ENCODE measurements at regions not wholly inside any gene's neighbourhood (a gene's known extent, or its start where the extent isn't known, plus 50 kb on each side); places are given as distances from the start of the nearest gene placed in this dataset.

DNA sequence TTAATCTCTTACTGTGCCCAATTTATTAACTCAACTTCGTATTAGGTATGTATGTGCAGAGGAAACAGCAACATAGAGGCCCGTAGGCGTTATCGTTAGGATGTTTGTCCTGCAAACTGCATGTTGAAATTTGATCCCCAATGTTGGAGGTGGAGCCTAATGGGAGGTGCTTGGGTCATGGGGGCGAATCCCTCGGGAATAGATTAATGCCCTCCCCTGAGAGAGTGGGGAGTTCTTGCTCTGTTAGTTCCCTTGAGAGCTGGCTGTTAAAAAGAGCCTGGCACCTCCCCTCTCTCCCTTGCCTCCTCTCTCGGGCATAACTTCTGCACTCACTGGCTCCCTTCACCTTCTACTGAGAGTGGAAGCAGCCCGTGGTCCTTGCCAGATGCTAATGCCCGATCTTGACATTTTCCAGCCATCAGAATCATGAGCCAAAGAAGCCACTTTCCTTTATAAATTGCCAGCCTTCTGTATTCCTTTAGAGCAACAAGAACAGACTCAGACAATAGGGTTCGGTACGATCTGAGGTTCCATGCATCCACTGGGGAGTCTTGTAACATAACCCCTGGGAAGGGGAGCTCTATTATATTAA lies 149.0 kb upstream of the RAB4A start:
- DNase-seq (ENCODE audit: extremely low read depth, low read depth) = no peak
- TF ChIP-seq, protein P1, sequence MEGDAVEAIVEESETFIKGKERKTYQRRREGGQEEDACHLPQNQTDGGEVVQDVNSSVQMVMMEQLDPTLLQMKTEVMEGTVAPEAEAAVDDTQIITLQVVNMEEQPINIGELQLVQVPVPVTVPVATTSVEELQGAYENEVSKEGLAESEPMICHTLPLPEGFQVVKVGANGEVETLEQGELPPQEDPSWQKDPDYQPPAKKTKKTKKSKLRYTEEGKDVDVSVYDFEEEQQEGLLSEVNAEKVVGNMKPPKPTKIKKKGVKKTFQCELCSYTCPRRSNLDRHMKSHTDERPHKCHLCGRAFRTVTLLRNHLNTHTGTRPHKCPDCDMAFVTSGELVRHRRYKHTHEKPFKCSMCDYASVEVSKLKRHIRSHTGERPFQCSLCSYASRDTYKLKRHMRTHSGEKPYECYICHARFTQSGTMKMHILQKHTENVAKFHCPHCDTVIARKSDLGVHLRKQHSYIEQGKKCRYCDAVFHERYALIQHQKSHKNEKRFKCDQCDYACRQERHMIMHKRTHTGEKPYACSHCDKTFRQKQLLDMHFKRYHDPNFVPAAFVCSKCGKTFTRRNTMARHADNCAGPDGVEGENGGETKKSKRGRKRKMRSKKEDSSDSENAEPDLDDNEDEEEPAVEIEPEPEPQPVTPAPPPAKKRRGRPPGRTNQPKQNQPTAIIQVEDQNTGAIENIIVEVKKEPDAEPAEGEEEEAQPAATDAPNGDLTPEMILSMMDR (IDR thresholded peaks at IDR 0.05; ENCODE audit: low read depth, low read length, missing control alignments) = no peak
- H3K4me3 ChIP-seq (replicated peaks; ENCODE audit: low read depth, low read length) = no peak overlapping the region

- H3K4me3 ChIP-seq (replicated peaks; ENCODE audit: low read depth, low read length) = no peak overlapping the region
- DNase-seq (ENCODE audit: extremely low read depth, low read depth) = no peak
- TF ChIP-seq, protein P1 (IDR thresholded peaks at IDR 0.05; ENCODE audit: low read depth, low read length, missing control alignments) = no peak
Measured at GRCh38 chr1:229122606-229123005, 148.3 kb upstream of the RAB4A start.

GRCh38 chr1:229124116-229124515 lies 146.8 kb upstream of the RAB4A start:
- no peak overlapping the region for H3K4me3 ChIP-seq (replicated peaks; ENCODE audit: low read depth, low read length)
- DNase-seq (ENCODE audit: extremely low read depth, low read depth) = no peak
- TF ChIP-seq, protein P1 (IDR thresholded peaks at IDR 0.05; ENCODE audit: low read depth, low read length, missing control alignments) = no peak

DNA sequence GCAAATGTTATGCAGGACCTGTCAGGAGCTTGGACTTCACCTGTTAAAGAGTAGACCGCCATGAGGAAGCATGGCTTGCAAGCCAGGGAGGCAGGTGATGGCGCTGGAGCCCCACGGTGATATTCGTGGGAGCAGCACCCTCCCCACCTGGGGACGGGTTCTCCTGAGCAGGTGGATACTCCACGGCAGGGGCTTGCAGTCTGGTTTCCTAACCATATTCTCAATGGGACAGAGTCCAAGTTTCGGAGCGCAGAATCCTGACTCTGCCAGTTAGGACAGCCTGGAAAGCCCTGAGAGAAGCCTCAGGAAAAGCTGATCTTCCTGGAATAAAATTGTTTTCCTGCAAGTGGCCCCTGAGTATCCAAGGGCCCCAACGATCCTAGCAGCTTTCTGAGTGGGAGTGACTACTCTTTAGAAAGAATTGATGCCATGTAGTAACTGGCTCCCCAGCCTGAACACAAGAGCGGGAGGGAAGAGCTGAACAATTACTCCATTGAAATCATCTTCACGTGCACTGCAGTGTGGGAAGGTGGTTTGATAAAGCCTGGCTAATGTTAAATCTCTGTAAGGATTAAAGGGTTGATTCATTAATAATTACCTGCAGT lies 146.3 kb upstream of the RAB4A start:
- TF ChIP-seq, protein P1 (IDR thresholded peaks at IDR 0.05; ENCODE audit: low read depth, low read length, missing control alignments) = no peak
- no peak for DNase-seq (ENCODE audit: extremely low read depth, low read depth)

GRCh38 chr1:229127301-229127700 lies 143.6 kb upstream of the RAB4A start:
- DNase-seq (ENCODE audit: extremely low read depth, low read depth) = no peak

More for the DNA sequence above, 146.3 kb upstream of the RAB4A start:
- no peak overlapping the region for H3K4me3 ChIP-seq (replicated peaks; ENCODE audit: low read depth, low read length)

DNA sequence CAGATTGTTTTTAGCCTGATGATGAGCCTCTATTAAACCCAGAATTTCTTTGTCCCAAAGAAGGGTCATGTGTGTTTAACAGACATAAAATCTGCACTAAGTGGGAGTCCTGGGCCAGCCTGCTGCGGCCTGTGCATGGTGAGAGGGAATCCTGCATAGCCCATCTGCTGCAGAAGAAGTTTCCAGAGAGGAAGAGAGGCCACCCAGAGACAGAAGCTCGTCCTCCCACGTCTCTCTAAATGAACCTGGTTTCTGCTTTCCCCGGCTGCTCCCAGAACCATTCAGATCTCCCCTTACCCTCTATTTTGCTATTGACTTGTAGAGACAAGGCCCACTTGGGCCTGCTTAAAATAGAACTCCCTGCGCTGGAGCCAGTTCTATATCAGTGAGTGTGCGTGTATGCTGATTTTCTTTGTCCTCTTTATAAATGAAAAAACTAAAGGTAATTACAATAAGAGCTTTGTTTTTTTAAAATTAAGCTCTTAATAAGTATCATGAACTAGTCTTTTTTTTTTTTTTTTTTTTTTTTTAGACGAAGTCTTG lies 142.8 kb upstream of the RAB4A start:
- DNase-seq (ENCODE audit: extremely low read depth, low read depth) = no peak
- TF ChIP-seq, protein P1 (IDR thresholded peaks at IDR 0.05; ENCODE audit: low read depth, low read length, missing control alignments) = no peak

More at GRCh38 chr1:229127301-229127700, 143.6 kb upstream of the RAB4A start:
- TF ChIP-seq, protein P1 (IDR thresholded peaks at IDR 0.05; ENCODE audit: low read depth, low read length, missing control alignments) = no peak
- H3K4me3 ChIP-seq (replicated peaks; ENCODE audit: low read depth, low read length) = no peak overlapping the region

More for the DNA sequence above, 142.8 kb upstream of the RAB4A start:
- no peak overlapping the region for H3K4me3 ChIP-seq (replicated peaks; ENCODE audit: low read depth, low read length)

All from HFF-Myc (cell line).